GM19023 (cell line): ENCODE measurements at regions not wholly inside any gene's neighbourhood (a gene's known extent, or its start where the extent isn't known, plus 50 kb on each side); places are given as distances from the start of the nearest gene placed in this dataset.
"Not testable (repeated sequence)": the region's sequence is repeated elsewhere in the genome, so short reads cannot be mapped to it uniquely, and the experiment has no call there.

Source experiments
- ATAC-seq: cut with Tn5 transposase; IDR thresholded peaks from one replicate; pipeline ENCODE4 v1.9.1; 2021; ENCODE audit warnings: mild to moderate bottlenecking, moderate library complexity; ENCODE audit not compliant: unreplicated experiment

GRCh38 chr3:83251490-83251889, 1490.0 kb upstream of the GBE1 start:
- ATAC-seq = no peak

GRCh38 chr3:83250613-83251012, 1489.2 kb upstream of the GBE1 start:
- no peak for ATAC-seq

- no peak for ATAC-seq
Measured at GRCh38 chr3:83248454-83248853, 1487.0 kb upstream of the GBE1 start.

GRCh38 chr3:83235180-83235814, 1473.9 kb upstream of the GBE1 start:
- ATAC-seq = no peak

- no peak for ATAC-seq
Measured at GRCh38 chr3:83233715-83234114, 1472.3 kb upstream of the GBE1 start.

GRCh38 chr3:83230841-83231240, 1469.4 kb upstream of the GBE1 start:
- no peak for ATAC-seq

- ATAC-seq = no peak
Measured at GRCh38 chr3:83230376-83230775, 1468.9 kb upstream of the GBE1 start.

GRCh38 chr3:83226751-83227150, 1465.3 kb upstream of the GBE1 start:
- ATAC-seq = no peak

GRCh38 chr3:83224101-83224868, 1462.8 kb upstream of the GBE1 start:
- no peak for ATAC-seq

- ATAC-seq = no peak
Measured at GRCh38 chr3:83218383-83219200, 1457.1 kb upstream of the GBE1 start.

GRCh38 chr3:83217595-83218118, 1456.2 kb upstream of the GBE1 start:
- ATAC-seq = not testable (repeated sequence)

GRCh38 chr3:83216919-83217594, 1455.6 kb upstream of the GBE1 start:
- ATAC-seq = no peak

GRCh38 chr3:83195243-83195642, 1433.8 kb upstream of the GBE1 start:
- no peak for ATAC-seq

GRCh38 chr3:83193526-83193925, 1432.1 kb upstream of the GBE1 start:
- no peak for ATAC-seq

GRCh38 chr3:83189634-83190033, 1428.2 kb upstream of the GBE1 start:
- no peak for ATAC-seq

- no peak for ATAC-seq
Measured at GRCh38 chr3:83169473-83169872, 1408.0 kb upstream of the GBE1 start.

GRCh38 chr3:83150896-83151295, 1389.5 kb upstream of the GBE1 start:
- no peak for ATAC-seq

GRCh38 chr3:83140983-83141382, 1379.5 kb upstream of the GBE1 start:
- ATAC-seq = no peak

- no peak for ATAC-seq
Measured at GRCh38 chr3:83131236-83131635, 1369.8 kb upstream of the GBE1 start.

GRCh38 chr3:83122774-83123350, 1361.4 kb upstream of the GBE1 start:
- no peak for ATAC-seq

GRCh38 chr3:83093222-83093572, 1331.8 kb upstream of the GBE1 start:
- no peak for ATAC-seq
